HCT116 (cell line): ENCODE measurements at regions not wholly inside any gene's neighbourhood (a gene's known extent, or its start where the extent isn't known, plus 50 kb on each side); places are given as distances from the start of the nearest gene placed in this dataset.

Experiments used
- ATAC-seq: fragments of 200-7000 bp; cut with Tn5 transposase; 2 replicates; pipeline ENCODE4 v1.9.1; 2020; ENCODE audit warnings: mild to moderate bottlenecking, moderate library complexity
- BruUV-seq: library from RNA; stranded (reverse); fragments of 400-500 nt; replicated peaks from 2 replicates; lab custom pipeline; 2021; lab: Mats Ljungman, UMichigan
- CTCF ChIA-PET: fragments of 300-600 bp; sonication (Branson Sonifier 250); formaldehyde crosslinking; loops from one replicate; lab custom pipeline; 2021; ENCODE audit warnings: antibody characterized with exemption; lab: Charles Lee
- POLR2A ChIA-PET: fragments of 300-600, 350-600 bp; sonication (Branson Sonifier 250); formaldehyde crosslinking; loops from one replicate; lab custom pipeline; 2021; ENCODE audit warnings: antibody characterized with exemption; lab: Charles Lee
- RAD21 ChIA-PET, 2 experiments: fragments of 300-600 bp; sonication (Branson Sonifier 250); formaldehyde crosslinking; loops; one replicate each; lab custom pipeline; 2023; ENCODE audit warnings: low total read pairs in 2 of 2; ENCODE audit not compliant: uncharacterized antibody in 2 of 2, unreplicated experiment in 2 of 2, low non-redundant PET in 1 of 2; lab: Charles Lee
- DNase-seq: peaks from one replicate; pipeline ENCODE4 v3.0.0-alpha.2; 2010; ENCODE audit warnings: low read depth, low spot score
- H2AFZ ChIP-seq: fragments of 200-600 bp; shearing (Covaris generic), sonication (generic); 2 replicates; pipeline ENCODE4 v1.6.1; 2017; ENCODE audit warnings: low read depth, mixed run types, mixed read lengths, antibody characterized with exemption, low read length; ENCODE audit not compliant: poor library complexity, severe bottlenecking
- H3K27ac ChIP-seq: 2 replicates; pipeline ENCODE4 v1.5.1; 2012; ENCODE audit warnings: low read depth, low read length
- H3K27me3 ChIP-seq: fragments of 200-600 bp; sonication (generic); 2 replicates; pipeline ENCODE4 v1.6.1; 2016; ENCODE audit warnings: mixed run types, low read length, mixed read lengths; ENCODE audit not compliant: insufficient read depth
- H3K36me3 ChIP-seq, 2 experiments: fragments of 200-500 bp in 1 of 2; fragments of 200-600 bp in 1 of 2; sonication (Bioruptor generic) in 1 of 2; sonication (generic) in 1 of 2; 2 replicates each; pipeline versions ENCODE4 v1.5.1 to v1.6.1; 2014 to 2016; ENCODE audit warnings: low read length in 2 of 2, inconsistent platforms in 1 of 2, mixed read lengths in 1 of 2, mixed run types in 1 of 2; ENCODE audit not compliant: insufficient read depth in 2 of 2, control insufficient read depth in 1 of 2
- H3K4me1 ChIP-seq, 2 experiments: fragments of 200-600 bp in 1 of 2; sonication (generic) in 1 of 2; 2 replicates each; pipeline versions ENCODE4 v1.5.1 to v1.6.1; 2012 to 2017; ENCODE audit warnings: low read length in 2 of 2, inconsistent platforms in 1 of 2, mild to moderate bottlenecking in 1 of 2, mixed read lengths in 1 of 2, mixed run types in 1 of 2, moderate library complexity in 1 of 2; ENCODE audit not compliant: insufficient read depth in 2 of 2, control insufficient read depth in 1 of 2
- H3K4me2 ChIP-seq: fragments of 200-600 bp; sonication (generic); 2 replicates; pipeline ENCODE4 v1.6.1; 2017; ENCODE audit warnings: mixed run types, low read length, mixed read lengths
- H3K4me3 ChIP-seq, 2 experiments: fragments of 200-600 bp in 1 of 2; sonication (generic) in 1 of 2; replicated peaks in 1 of 2; 2 replicates each; pipeline ENCODE4 v1.5.1; 2011 to 2016; ENCODE audit warnings: low read length in 2 of 2, control low read depth in 1 of 2, low read depth in 1 of 2, mild to moderate bottlenecking in 1 of 2, mixed read lengths in 1 of 2, mixed run types in 1 of 2
- H3K79me2 ChIP-seq: fragments of 200-600 bp; sonication (generic); 2 replicates; pipeline ENCODE4 v1.6.1; 2017; ENCODE audit warnings: mild to moderate bottlenecking, mixed run types, low read length, moderate library complexity, mixed read lengths; ENCODE audit not compliant: insufficient read depth
- H3K9ac ChIP-seq: fragments of 200-600 bp; sonication (generic); 2 replicates; pipeline ENCODE4 v1.6.1; 2016; ENCODE audit warnings: low read length, mixed read lengths
- H3K9me2 ChIP-seq: fragments of 200-600 bp; sonication (generic), shearing (Covaris generic); 2 replicates; pipeline ENCODE4 v1.6.1; 2017; ENCODE audit warnings: mixed run types, mild to moderate bottlenecking, moderate library complexity; ENCODE audit not compliant: insufficient read depth
- H3K9me3 ChIP-seq, 2 experiments: fragments of 200-500 bp in 1 of 2; fragments of 200-600 bp in 1 of 2; sonication (Bioruptor generic) in 1 of 2; sonication (generic) in 1 of 2; 2 replicates each; pipeline ENCODE4 v1.6.1; 2014 to 2017; ENCODE audit warnings: low read length in 2 of 2, mixed read lengths in 2 of 2, inconsistent platforms in 1 of 2, low read depth in 1 of 2, mild to moderate bottlenecking in 1 of 2, mixed run types in 1 of 2, moderate library complexity in 1 of 2; ENCODE audit not compliant: control insufficient read depth in 1 of 2, insufficient read depth in 1 of 2
- H4K20me1 ChIP-seq: fragments of 200-600 bp; sonication (generic), shearing (Covaris generic); 2 replicates; pipeline ENCODE4 v1.6.1; 2017; ENCODE audit warnings: mixed run types, mild to moderate bottlenecking, moderate library complexity; ENCODE audit not compliant: insufficient read depth
- ATF3 ChIP-seq: IDR thresholded peaks from 2 replicates; pipeline ENCODE4 v1.6.1; 2012
- CEBPB ChIP-seq: IDR thresholded peaks from 2 replicates; pipeline ENCODE4 v1.6.1; 2012; ENCODE audit warnings: low read depth
- ELF1 ChIP-seq: IDR thresholded peaks from 2 replicates; pipeline ENCODE4 v1.6.1; 2012; ENCODE audit warnings: low read depth, borderline replicate concordance
- EZH2 ChIP-seq: fragments of 200-600 bp; sonication (generic); IDR thresholded peaks from 2 replicates; pipeline ENCODE4 v1.6.1; 2017; ENCODE audit warnings: antibody characterized with exemption, mixed run types
- EZH2phosphoT487 ChIP-seq: fragments of 200-600 bp; IDR thresholded peaks from 2 replicates; pipeline ENCODE4 v1.6.1; 2018; ENCODE audit warnings: antibody characterized with exemption, borderline replicate concordance
- FOSL1 ChIP-seq: IDR thresholded peaks from 2 replicates; pipeline ENCODE4 v1.6.1; 2012; ENCODE audit warnings: low read depth
- MAX ChIP-seq: IDR thresholded peaks from 2 replicates; pipeline ENCODE4 v1.6.1; 2012
- POLR2A ChIP-seq: IDR thresholded peaks from 2 replicates; pipeline ENCODE4 v1.7.0; 2011; ENCODE audit warnings: borderline replicate concordance; ENCODE audit not compliant: insufficient read depth, insufficient read length; ENCODE audit errors: extremely low read depth
- POLR2AphosphoS5 ChIP-seq: IDR thresholded peaks from 2 replicates; pipeline ENCODE4 v1.6.1; 2011; ENCODE audit warnings: mild to moderate bottlenecking, low read depth, low read length, moderate library complexity
- RAD21 ChIP-seq: IDR thresholded peaks from 2 replicates; pipeline ENCODE4 v1.6.1; 2012; ENCODE audit warnings: low read depth, mild to moderate bottlenecking
- REST ChIP-seq: IDR thresholded peaks from 2 replicates; pipeline ENCODE4 v1.6.1; 2012; ENCODE audit warnings: low read depth
- SIN3A ChIP-seq: IDR thresholded peaks from 2 replicates; pipeline ENCODE4 v1.6.1; 2012; ENCODE audit warnings: low read depth
- SP1 ChIP-seq: IDR thresholded peaks from 2 replicates; pipeline ENCODE4 v1.6.1; 2012; ENCODE audit warnings: low read depth
- SRF ChIP-seq: IDR thresholded peaks from 2 replicates; pipeline ENCODE4 v1.6.1; 2012; ENCODE audit warnings: low read depth
- TCF7L2 ChIP-seq: IDR thresholded peaks from 2 replicates; pipeline ENCODE4 v1.7.0; 2011; ENCODE audit warnings: borderline replicate concordance, inconsistent platforms; ENCODE audit not compliant: insufficient read depth, insufficient read length; ENCODE audit errors: extremely low read depth
- YY1 ChIP-seq: IDR thresholded peaks from 2 replicates; pipeline ENCODE4 v1.6.1; 2011; ENCODE audit warnings: low read length, low read depth, moderate library complexity, mild to moderate bottlenecking; ENCODE audit not compliant: insufficient replicate concordance; ENCODE audit errors: extremely low read depth
- intact Hi-C: fragments of 100-400 bp; cut with micrococcal nuclease; formaldehyde crosslinking; loops from 2 replicates; pipeline ENCODE4 v1.10.0; 2022

- no TSS peak for BruUV-seq
- Histone ChIP-seq H2AFZ (no peak overlapping the region), H3K9ac (no peak overlapping the region), H3K79me2 (no peaks in the 10 kb centered on the region), H3K9me2 (no peaks in the 10 kb centered on the region), H3K4me1 (no peaks in the 10 kb centered on the region)
- no peak for ATAC-seq
- ChIA-PET RAD21 (no interaction called here), POLR2A (no interaction called here)
- intact Hi-C loops: no loop called here
- TF ChIP-seq YY1 (no peak), POLR2AphosphoS5 (no peak)
- TF ChIP-seq, all 23 proteins: peak for 0
- Histone ChIP-seq H3K9me3 (no peaks in the 10 kb centered on the region), H3K27me3 (peaks cover 11% of the 10 kb centered on the region), H3K4me2 (no peak overlapping the region), H3K4me3 (no peak overlapping the region), H3K36me3 (no peaks in the 10 kb centered on the region), H4K20me1 (no peaks in the 10 kb centered on the region), H3K27ac (no peak overlapping the region)
- no peak for DNase-seq
- CTCF ChIA-PET: no interaction called here
These were observed 97.5 kb downstream of the MAFB start for GRCh38 chr20:40591536-40591935.

- CTCF ChIA-PET: no interaction called here
- no peaks in the 10 kb centered on the region for H3K9me3 ChIP-seq
- no peak overlapping the region for H3K4me2 ChIP-seq
- ATAC-seq (no peak), DNase-seq (no peak)
- no peak overlapping the region for H3K27ac ChIP-seq
- no peak for TF ChIP-seq TCF7L2
- TF ChIP-seq FOSL1: no peak
- TF ChIP-seq SRF: no peak
- no peak for TF ChIP-seq CEBPB
- no peak for TF ChIP-seq MAX
- no peak for TF ChIP-seq SIN3A
- TF ChIP-seq ELF1: no peak
- TF ChIP-seq EZH2phosphoT487: no peak
- no peak for TF ChIP-seq REST
- no peak for TF ChIP-seq RAD21
- TF ChIP-seq EZH2: no peak
- no peak for TF ChIP-seq SP1
- no peak for TF ChIP-seq ATF3
- no peak for TF ChIP-seq POLR2A
- no peak overlapping the region for H3K9ac ChIP-seq
- no peaks in the 10 kb centered on the region for H3K4me1 ChIP-seq
- no peak overlapping the region for H2AFZ ChIP-seq
- POLR2A ChIA-PET: no interaction called here
- no TSS peak for BruUV-seq
- RAD21 ChIA-PET: no interaction called here
- no peaks in the 10 kb centered on the region for H4K20me1 ChIP-seq
- intact Hi-C loops: no loop called here
- no peak overlapping the region for H3K4me3 ChIP-seq
- H3K27me3 ChIP-seq: peaks cover 9% of the 10 kb centered on the region
- H3K79me2 ChIP-seq: no peaks in the 10 kb centered on the region
- H3K9me2 ChIP-seq: no peaks in the 10 kb centered on the region
- no peaks in the 10 kb centered on the region for H3K36me3 ChIP-seq
These were observed 97.9 kb downstream of the MAFB start for GRCh38 chr20:40591119-40591518.
